Thoracic aorta (tissue), 2 donors: ENCODE measurements at regions not wholly inside any gene's neighbourhood (a gene's known extent, or its start where the extent isn't known, plus 50 kb on each side); places are given as distances from the start of the nearest gene placed in this dataset.

Experiments used
- ATAC-seq: fragments of 150-250 bp; one replicate; pipeline ENCODE4 v1.8.0; 2017; ENCODE audit warnings: low read depth; ENCODE audit not compliant: insufficient number of reproducible peaks, low FRiP score
- DNase-seq: peaks from one replicate; pipeline ENCODE4 v3.0.0-alpha.2; 2020; ENCODE audit warnings: low spot score
- H3K27ac ChIP-seq, 2 donors: fragments of 200-600 bp; sonication (generic); 1 replicate in 1 of 2; 2 replicates in 1 of 2; pipeline ENCODE4 v1.5.1; 2016; ENCODE audit warnings: mild to moderate bottlenecking in 2 of 2, moderate library complexity in 2 of 2
- H3K27me3 ChIP-seq: fragments of 200-600 bp; sonication (generic); replicated peaks from 2 replicates; pipeline ENCODE4 v1.6.0; 2016; ENCODE audit warnings: mild to moderate bottlenecking; ENCODE audit not compliant: insufficient read depth
- H3K36me3 ChIP-seq: fragments of 200-600 bp; sonication (generic); one replicate; pipeline ENCODE4 v1.5.1; 2016
- H3K4me1 ChIP-seq, 2 donors: fragments of 200-600 bp; sonication (generic); 1 replicate in 1 of 2; 2 replicates in 1 of 2; pipeline versions ENCODE4 v1.5.1 to v1.6.0; 2016; ENCODE audit warnings: low read depth in 2 of 2, mild to moderate bottlenecking in 1 of 2; ENCODE audit not compliant: control insufficient read depth in 1 of 2
- H3K4me3 ChIP-seq: fragments of 200-600 bp; sonication (generic); 2 replicates; pipeline ENCODE4 v1.5.1; 2016; ENCODE audit warnings: mild to moderate bottlenecking
- H3K9me3 ChIP-seq: fragments of 200-600 bp; sonication (generic); 2 replicates; pipeline ENCODE4 v1.5.1; 2016
- TF ChIP-seq, protein P1 (sequence below): fragments of 200-600 bp; sonication (generic); IDR thresholded peaks from one replicate; pipeline ENCODE4 v1.5.1; 2019; ENCODE audit warnings: antibody characterized with exemption

DNA sequence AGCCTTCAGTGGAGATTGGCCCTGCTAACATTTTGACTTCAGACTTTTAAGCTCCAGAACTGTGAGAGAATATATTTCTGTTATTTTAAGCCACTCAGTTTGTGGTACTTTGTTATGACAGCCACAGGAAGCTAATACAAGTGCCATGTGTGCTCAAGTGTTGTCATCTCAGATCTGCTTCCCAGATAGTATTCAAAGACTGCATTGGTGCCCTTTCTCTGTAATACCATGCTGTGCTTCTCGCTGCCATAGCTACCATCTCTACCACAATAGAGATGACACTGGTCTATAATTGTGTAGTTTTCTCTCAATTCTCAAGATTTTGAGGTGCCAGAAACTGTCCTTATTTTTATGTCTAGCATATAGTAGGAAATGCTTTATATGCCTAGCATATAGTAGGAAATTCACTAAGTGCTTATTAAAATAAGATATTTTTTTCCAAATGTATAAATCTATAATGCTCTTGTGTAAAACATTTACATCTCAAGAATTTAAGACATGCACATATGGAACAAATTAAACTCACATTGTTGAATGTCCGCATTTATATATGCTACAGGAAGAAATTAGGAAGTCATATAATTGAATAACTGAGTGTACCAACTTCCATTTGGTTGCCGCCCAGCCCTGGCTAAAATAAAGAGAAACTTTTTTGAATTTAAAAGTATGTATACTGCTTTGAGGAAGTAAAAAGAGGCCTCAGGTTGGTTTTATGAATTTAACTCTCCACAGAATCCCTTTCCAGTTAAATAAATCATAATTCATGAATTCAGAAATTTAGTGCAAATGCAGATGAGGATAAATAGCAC is 77.6 kb downstream of the TPBG start:
- ATAC-seq (no peak), DNase-seq (no peak)
- no peaks in the 10 kb centered on the region for H3K27me3 ChIP-seq
- H3K36me3 ChIP-seq = no peaks in the 10 kb centered on the region
- H3K4me1 ChIP-seq = no peaks in the 10 kb centered on the region
- H3K9me3 ChIP-seq = no peaks in the 10 kb centered on the region
- H3K4me3 ChIP-seq = no peak overlapping the region
- H3K27ac ChIP-seq = no peak overlapping the region
- TF ChIP-seq, protein P1, sequence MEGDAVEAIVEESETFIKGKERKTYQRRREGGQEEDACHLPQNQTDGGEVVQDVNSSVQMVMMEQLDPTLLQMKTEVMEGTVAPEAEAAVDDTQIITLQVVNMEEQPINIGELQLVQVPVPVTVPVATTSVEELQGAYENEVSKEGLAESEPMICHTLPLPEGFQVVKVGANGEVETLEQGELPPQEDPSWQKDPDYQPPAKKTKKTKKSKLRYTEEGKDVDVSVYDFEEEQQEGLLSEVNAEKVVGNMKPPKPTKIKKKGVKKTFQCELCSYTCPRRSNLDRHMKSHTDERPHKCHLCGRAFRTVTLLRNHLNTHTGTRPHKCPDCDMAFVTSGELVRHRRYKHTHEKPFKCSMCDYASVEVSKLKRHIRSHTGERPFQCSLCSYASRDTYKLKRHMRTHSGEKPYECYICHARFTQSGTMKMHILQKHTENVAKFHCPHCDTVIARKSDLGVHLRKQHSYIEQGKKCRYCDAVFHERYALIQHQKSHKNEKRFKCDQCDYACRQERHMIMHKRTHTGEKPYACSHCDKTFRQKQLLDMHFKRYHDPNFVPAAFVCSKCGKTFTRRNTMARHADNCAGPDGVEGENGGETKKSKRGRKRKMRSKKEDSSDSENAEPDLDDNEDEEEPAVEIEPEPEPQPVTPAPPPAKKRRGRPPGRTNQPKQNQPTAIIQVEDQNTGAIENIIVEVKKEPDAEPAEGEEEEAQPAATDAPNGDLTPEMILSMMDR = no peak

DNA sequence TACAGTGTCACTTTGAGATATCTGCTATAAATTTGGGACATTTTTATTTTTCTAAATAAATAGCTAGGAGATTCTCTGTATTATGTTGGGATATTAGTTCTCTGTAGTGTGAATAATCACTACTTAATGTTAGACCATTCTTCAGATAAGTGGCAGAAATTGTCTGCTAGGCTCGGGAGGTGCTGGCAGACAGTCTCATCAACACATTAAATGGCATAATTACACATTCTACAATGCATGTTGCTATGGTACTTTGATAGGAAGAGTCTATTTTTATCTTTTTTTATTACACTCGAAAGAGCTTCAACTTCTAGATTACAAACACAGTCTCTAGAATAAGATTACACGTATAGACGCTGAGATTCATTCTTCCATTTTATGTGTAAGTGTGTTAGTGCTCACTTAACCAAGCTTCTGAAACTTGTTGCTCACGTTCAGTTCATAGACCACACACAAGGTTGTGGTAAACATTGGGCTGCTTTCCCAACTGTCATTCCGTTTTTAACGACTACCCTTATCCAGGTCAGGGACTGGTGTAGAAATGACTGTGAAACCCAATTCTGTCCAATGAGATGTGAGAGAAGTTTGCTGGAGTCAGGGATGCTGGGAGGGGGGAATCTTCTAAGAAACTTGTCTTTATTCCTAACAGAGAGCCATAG is 78.6 kb downstream of the TPBG start:
- TF ChIP-seq, protein P1 = no peak
- Histone ChIP-seq H3K4me1 (no peaks in the 10 kb centered on the region), H3K27ac (no peak overlapping the region), H3K4me3 (no peak overlapping the region), H3K9me3 (no peaks in the 10 kb centered on the region), H3K36me3 (no peaks in the 10 kb centered on the region), H3K27me3 (no peaks in the 10 kb centered on the region)
- no peak for DNase-seq
- no peak for ATAC-seq

DNA sequence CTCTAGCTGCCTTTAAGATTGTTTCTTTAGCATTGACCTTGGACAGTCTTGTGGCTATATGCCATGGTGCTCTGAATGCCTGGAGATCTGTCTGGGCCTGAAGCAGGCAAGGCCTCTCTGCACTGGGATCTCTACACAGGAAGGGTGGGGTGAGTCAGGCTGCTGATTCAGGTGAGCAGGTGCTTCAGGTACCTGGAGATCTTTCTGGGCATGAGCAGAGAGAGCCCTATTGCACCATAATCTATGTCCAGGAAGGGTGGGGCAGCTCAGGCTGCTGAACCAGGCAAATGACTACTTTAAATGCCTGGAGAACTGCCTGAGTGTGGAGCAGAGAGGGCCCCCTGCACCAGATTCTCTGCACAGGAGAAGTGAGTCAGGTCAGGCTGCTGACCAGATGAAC is 94.5 kb downstream of the TPBG start:
- Histone ChIP-seq H3K4me3 (no peak overlapping the region), H3K27ac (no peak overlapping the region), H3K27me3 (no peaks in the 10 kb centered on the region), H3K36me3 (no peaks in the 10 kb centered on the region), H3K9me3 (no peaks in the 10 kb centered on the region), H3K4me1 (no peaks in the 10 kb centered on the region)
- ATAC-seq = no peak
- DNase-seq = no peak
- TF ChIP-seq, protein P1 = no peak

DNA sequence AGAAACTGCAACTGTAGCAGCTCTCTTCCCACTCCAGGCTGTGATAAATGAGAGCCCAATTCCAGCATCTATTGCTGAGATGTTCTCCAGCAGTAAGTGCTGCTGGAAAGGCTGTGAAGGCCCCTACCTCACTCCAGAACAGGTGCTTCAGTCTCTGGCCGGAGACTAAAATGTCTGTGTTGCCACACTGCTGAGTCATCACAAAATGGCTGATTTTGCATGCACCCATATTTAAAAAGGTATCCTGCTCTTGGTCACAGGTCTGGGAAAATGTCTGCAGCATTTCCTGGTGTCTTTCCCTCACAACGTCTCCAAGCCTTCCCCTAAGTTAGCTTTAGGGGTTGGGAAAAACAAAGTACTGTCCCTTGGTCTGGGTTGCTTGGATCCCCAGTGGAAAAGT is 95.1 kb downstream of the TPBG start:
- DNase-seq (no peak), ATAC-seq (no peak)
- Histone ChIP-seq H3K27me3 (no peaks in the 10 kb centered on the region), H3K27ac (no peak overlapping the region), H3K4me1 (no peaks in the 10 kb centered on the region), H3K36me3 (no peaks in the 10 kb centered on the region), H3K4me3 (no peak overlapping the region), H3K9me3 (no peaks in the 10 kb centered on the region)
- TF ChIP-seq, protein P1 = no peak

DNA sequence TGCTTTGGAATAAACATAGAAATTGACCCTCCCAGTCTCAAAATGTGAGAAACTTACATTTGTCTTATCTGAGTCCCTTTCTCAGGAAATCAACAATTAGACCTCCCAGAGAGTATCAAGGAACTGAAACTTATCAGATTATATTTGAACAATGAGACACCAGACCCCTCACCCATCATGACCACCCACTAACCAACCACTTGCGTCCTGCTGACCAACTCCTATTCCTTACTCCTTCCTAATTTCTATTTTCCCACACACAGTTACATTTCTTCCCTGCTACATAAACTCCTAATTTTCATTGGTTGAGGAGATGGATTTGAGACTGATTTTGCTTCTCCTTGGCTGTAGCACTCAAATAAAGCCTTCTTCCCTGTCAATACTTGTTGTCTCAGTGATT is 97.9 kb downstream of the TPBG start:
- no peak overlapping the region for H3K4me3 ChIP-seq
- ATAC-seq (no peak), DNase-seq (no peak)
- H3K9me3 ChIP-seq = no peaks in the 10 kb centered on the region
- no peaks in the 10 kb centered on the region for H3K27me3 ChIP-seq
- H3K27ac ChIP-seq = no peak overlapping the region
- H3K36me3 ChIP-seq = no peaks in the 10 kb centered on the region
- no peaks in the 10 kb centered on the region for H3K4me1 ChIP-seq
- TF ChIP-seq, protein P1 = no peak
